Frontal cortex (tissue), 3 donors: ENCODE measurements at regions not wholly inside any gene's neighbourhood (a gene's known extent, or its start where the extent isn't known, plus 50 kb on each side); places are given as distances from the start of the nearest gene placed in this dataset.
"Not testable (repeated sequence)": the region's sequence is repeated elsewhere in the genome, so short reads cannot be mapped to it uniquely, and the experiment has no call there.

Source experiments
- DNase-seq, 2 donors: peaks; one replicate each; pipeline ENCODE4 v3.0.0; 2012; ENCODE audit warnings: low spot score in 2 of 2
- FAIRE-seq: peaks from 2 replicates; lab custom pipeline; 2012; peaks lifted over from hg19 to GRCh38; lab: Jason Lieb, UNC
- donor health status: control.
- donor health status: control.
- donor health status: control.

DNA sequence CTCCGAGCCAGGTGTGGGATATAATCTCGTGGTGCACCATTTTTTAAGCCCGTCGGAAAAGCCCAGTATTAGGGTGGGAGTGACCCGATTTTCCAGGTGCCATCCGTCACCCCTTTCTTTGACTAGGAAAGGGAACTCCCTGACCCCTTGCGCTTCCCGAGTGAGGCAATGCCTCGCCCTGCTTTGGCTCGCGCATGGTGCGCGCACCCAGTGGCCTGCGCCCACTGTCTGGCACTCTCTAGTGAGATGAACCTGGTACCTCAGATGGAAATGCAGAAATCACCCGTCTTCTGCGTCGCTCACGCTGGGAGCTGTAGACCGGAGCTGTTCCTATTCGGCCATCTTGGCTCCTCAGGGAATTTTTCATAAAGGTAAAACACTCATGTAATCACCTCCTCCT is 63.9 kb downstream of the RWDD3 start:
- DNase-seq, FAIRE-seq: not testable (repeated sequence)

GRCh38 chr1:95301091-95301490 is 67.1 kb downstream of the RWDD3 start:
- FAIRE-seq (no peak), DNase-seq (no peak)

DNA sequence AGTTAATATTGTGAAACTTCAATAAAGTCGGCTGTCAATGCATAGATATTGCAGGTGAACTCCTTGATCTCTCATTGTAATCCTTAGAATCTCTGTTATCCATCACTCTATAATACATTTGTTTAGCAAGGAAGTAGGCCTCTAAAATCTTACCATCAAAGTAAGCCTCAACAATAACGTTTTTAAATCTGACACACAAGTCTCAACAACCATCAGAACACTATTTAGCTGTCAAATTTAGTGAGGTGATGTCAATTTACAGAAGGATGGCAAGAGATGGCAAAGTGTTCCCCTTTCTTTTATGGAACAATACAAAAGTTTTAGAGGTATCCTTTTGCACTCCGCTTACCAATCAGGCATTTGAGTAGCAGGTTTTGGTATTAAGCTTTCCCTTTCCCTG is 67.6 kb downstream of the RWDD3 start:
- FAIRE-seq, result no peak

GRCh38 chr1:95304803-95305202 is 70.8 kb downstream of the RWDD3 start:
- FAIRE-seq (no peak), DNase-seq (no peak)

More for the DNA sequence above, 67.6 kb downstream of the RWDD3 start:
- no peak for DNase-seq

DNA sequence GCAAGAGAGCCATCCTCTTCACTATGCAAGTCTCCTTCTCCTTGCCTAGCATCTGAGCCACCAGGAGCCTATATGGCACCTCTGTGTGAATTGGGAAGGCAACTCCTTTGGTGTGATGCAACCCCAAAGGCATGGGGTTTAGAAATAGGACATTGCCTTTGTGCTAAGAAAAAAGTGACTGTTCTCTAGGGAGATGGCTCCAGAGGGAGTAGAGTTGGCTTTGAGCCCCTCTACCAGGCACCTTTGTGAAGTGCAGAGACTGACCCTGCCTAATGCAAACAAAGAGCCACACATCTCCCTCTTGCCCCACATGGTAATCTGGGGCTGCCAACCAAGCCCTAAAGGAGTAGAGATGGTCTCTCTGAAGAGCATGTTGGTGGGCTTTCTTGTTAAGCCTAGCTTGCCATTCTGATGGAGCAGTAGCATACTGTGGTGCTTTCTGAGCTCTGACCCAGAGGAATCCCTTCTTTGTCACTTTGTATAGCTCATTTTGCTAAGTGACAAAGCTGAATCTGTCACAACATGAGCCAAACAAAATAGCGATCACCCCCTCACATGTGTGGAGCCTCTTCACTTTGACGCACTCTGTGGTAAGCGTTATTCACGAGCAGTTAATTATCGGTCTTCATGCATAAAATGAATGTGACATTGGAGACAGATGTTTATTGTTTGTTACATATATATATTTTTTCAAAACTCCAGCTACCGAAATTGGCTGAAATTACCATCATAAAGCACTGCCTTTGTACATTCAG is 74.4 kb downstream of the RWDD3 start:
- DNase-seq (no peak), FAIRE-seq (no peak)

DNA sequence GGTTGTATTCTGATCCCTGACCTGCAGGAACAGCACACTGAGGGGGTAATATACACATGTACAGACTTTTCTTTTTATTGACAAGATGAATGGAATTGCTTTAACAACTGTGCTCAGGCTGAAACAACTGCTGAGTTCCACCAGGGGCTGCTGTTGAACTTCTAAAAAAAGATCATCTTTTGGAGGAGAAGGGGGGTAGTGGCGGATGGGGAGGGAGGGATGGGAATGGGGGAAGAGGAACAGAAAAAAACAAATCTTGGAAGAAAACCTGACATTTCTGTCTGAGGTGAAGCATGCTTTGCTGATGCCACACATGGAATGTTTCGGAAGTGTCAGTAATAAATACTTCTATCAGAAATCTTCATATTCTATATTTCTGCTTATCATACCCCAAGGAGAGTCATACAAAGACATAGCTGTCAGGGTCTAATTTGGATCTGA is 75.0 kb downstream of the RWDD3 start:
- FAIRE-seq (no peak), DNase-seq (peak; percentile 8 to 12)

DNA sequence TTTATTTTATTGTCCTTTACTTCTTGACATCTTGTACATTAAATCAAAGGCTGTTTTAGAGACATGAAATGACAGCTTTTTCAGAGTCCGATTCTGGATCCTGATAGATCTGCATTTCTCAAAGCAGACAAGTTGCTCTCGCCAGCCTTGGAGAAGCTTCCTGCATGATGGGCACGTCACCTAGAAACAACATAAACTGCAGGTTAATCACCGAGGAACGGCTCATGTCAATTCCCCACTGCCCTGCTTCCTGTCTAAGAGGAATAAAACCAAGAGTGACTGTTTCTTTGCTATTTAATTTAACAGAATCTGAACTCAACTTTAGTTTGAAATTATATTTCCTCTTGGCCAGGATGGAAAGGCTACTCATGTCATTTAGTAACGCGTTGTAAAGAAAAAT is 77.0 kb downstream of the RWDD3 start:
- DNase-seq (no peak), FAIRE-seq (no peak)

GRCh38 chr1:95311762-95312161 is 77.8 kb downstream of the RWDD3 start:
- FAIRE-seq (no peak), DNase-seq (no peak)

GRCh38 chr1:95312181-95312580 is 78.2 kb downstream of the RWDD3 start:
- no peak for DNase-seq
- FAIRE-seq, result no peak

- DNase-seq (no peak), FAIRE-seq (no peak)
These were observed 79.5 kb downstream of the RWDD3 start for GRCh38 chr1:95313527-95313926.

DNA sequence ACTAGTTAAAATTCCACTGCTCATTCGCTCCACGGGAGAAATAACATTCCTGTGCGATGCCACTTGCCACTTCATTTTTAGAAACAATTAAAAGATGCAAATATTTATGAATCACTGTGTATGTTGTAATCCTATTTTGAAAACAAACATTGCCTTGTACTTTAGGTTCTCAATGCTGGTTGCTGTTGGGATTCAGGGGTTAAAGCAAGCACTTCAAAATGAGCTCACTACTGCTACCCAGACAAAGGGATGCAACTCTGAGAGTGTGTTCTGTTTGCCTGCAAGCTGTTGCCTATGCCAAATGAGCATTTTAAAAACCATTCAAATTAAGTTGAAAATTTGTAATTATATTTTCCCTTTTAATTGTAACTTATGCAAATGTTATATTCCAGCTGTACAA is 87.5 kb downstream of the RWDD3 start:
- no peak for DNase-seq

GRCh38 chr1:95323123-95323522 is 89.1 kb downstream of the RWDD3 start:
- DNase-seq (peak in 1 of 2 donors; percentile 4), FAIRE-seq (no peak)

More for the DNA sequence above, 87.5 kb downstream of the RWDD3 start:
- FAIRE-seq, result no peak

DNA sequence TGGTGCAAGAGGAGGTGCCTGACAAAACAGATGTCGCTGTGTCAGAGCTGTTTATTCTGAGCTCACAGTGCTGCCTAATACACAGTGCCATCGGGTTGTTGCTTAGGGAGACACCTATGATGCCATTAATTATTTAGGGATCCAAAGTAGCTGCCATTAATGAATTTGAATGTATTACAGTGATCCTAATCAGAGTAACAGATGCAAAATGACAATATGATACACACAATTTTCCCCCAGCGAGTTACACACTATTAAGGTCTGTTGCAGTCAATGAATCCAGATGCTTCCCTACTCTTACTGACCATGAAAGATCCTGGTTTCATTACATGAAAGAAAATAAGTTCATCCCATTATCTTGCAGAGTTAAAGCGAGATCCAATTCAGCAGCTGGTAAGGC is 91.3 kb downstream of the RWDD3 start:
- no peak for DNase-seq
- no peak for FAIRE-seq

- DNase-seq (no peak), FAIRE-seq (no peak)
These were observed 92.0 kb downstream of the RWDD3 start for GRCh38 chr1:95326023-95326422.

DNA sequence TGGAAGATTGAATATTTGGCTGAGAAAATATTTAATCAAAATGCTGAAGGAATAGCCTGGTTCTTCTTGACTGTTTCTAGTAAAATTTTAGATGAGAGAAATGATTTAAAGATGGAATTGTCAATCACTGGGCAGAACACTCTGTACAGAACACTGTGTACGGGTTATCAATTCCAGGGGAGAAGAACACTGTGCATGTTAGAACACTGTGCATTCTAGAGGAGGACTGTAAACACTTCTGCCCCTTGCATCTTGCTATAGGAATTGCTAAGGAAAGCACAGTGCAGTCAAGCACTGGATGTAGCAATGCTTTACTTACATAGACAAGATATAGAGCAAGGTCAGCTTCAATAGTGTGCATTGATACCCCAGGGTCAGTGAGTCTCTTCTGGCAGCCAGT is 98.7 kb downstream of the RWDD3 start:
- no peak for DNase-seq
- FAIRE-seq, result no peak

- FAIRE-seq, result no peak
- no peak for DNase-seq
These were observed 105.4 kb downstream of the RWDD3 start for GRCh38 chr1:95339377-95339776.

- no peak for FAIRE-seq
- DNase-seq, result no peak
These were observed 106.1 kb downstream of the RWDD3 start for GRCh38 chr1:95340061-95340460.

GRCh38 chr1:95352767-95353166 is 118.8 kb downstream of the RWDD3 start:
- FAIRE-seq (no peak), DNase-seq (no peak)

GRCh38 chr1:95353194-95353593 is 119.2 kb downstream of the RWDD3 start:
- DNase-seq, result no peak
- no peak for FAIRE-seq

DNA sequence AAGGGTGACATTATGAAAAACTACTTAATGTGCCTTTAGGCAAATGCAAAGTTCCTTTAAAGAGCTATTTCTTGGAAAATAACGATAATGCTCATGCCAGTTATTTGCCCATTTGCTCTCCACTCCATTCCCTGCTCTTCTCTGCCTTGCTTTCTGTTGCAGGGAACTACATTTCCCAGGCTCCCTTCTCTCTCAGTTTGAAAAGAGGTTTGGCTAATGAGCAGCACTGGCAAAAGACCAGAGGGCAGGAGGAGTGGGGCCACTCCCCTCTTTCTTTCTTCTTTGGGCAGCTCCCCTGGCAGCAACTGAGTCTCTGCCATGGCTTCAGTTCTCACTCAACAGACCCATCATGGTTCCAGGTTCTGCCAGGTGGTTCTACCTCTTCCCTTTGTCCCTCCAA is 130.5 kb downstream of the RWDD3 start:
- no peak for DNase-seq
- FAIRE-seq, result no peak

GRCh38 chr1:95366498-95366897 is 132.5 kb downstream of the RWDD3 start:
- no peak for DNase-seq
- FAIRE-seq, result no peak

DNA sequence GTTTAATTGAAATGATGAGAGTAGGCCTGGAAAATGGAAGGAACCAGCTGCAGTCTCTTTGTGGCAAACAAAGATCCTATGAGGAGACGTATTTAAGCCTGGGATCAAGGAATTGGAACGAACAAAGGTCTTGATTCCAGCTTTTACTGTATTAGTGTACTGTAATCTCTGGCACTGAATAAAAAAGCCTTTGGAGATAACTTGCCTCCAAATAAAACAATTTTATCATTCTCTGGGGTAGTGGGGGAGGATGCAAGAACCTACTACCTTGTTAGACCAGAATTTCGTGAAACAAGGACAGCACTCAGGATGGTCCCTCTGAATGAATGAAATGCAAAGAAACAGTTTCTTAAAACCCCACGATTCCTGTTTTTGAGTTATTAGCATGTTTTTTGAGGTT is 134.2 kb downstream of the RWDD3 start:
- no peak for FAIRE-seq
- no peak for DNase-seq
